ENCODE measurements at regions not wholly inside any gene's neighbourhood (a gene's known extent, or its start where the extent isn't known, plus 50 kb on each side); places are given as distances from the start of the nearest gene placed in this dataset.

DNA sequence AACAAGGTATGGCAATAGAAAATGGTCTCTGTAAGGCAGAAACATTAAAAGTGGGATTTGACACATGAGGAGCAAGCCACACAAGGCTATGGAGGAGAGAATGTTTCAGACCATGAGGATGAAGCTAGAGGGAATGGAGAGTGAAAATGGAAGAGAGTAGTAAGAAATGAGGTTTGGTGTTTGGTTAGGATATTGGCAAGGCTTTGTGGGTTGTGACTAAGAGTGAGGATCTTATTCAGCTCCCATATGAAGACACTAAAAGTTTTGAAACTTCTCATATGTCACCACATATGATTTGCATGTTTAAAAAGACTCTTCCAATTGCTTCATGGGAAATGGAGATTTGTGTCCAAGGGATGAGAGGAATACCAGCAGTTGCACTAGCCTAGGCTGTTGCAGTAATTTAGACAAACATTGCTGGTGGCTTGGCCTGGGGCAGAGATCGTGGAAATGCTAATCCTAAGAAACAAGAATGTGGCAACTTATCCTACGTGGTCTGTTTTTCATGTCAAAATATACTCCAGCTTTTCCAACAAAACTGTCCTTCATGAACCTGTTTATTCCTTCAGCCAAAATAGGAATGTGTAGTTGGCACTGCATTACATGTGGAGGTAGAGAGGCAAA lies 749.0 kb downstream of the PDCD6IP start:
- TF ChIP-seq, protein P1, sequence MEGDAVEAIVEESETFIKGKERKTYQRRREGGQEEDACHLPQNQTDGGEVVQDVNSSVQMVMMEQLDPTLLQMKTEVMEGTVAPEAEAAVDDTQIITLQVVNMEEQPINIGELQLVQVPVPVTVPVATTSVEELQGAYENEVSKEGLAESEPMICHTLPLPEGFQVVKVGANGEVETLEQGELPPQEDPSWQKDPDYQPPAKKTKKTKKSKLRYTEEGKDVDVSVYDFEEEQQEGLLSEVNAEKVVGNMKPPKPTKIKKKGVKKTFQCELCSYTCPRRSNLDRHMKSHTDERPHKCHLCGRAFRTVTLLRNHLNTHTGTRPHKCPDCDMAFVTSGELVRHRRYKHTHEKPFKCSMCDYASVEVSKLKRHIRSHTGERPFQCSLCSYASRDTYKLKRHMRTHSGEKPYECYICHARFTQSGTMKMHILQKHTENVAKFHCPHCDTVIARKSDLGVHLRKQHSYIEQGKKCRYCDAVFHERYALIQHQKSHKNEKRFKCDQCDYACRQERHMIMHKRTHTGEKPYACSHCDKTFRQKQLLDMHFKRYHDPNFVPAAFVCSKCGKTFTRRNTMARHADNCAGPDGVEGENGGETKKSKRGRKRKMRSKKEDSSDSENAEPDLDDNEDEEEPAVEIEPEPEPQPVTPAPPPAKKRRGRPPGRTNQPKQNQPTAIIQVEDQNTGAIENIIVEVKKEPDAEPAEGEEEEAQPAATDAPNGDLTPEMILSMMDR (IDR thresholded peaks at IDR 0.05): no peak
- no peak for TF ChIP-seq POLR2AphosphoS5 (IDR thresholded peaks at IDR 0.05)

Measured in sigmoid colon (tissue), 4 donors.